ENCODE measurements at regions not wholly inside any gene's neighbourhood (a gene's known extent, or its start where the extent isn't known, plus 50 kb on each side); places are given as distances from the start of the nearest gene placed in this dataset.
A peak's percentile ranks its signal among the peaks of the same experiment; 100 is the strongest.
"Not testable (repeated sequence)": the region's sequence is repeated elsewhere in the genome, so short reads cannot be mapped to it uniquely, and the experiment has no call there.

GRCh38 chr12:125336246-125336645, 271.0 kb downstream of the AACS start:
- Mint-ChIP-seq H3K9me3 (no peaks in the 10 kb centered on the region), H3K4me1 (no peaks in the 10 kb centered on the region), H3K4me3 (no peak overlapping the region), H3K27ac (no peak overlapping the region), H3K27me3 (peaks cover 7% of the 10 kb centered on the region)
- ATAC-seq: no peak
- DNase-seq: no peak

- no peaks in the 10 kb centered on the region for H3K4me1 Mint-ChIP-seq
- ATAC-seq (no peak), DNase-seq (no peak)
- H3K9me3 Mint-ChIP-seq: no peaks in the 10 kb centered on the region
- peaks cover 24% of the 10 kb centered on the region for H3K27me3 Mint-ChIP-seq
- no peak overlapping the region for H3K27ac Mint-ChIP-seq
- no peak overlapping the region for H3K4me3 Mint-ChIP-seq
These were observed 275.6 kb downstream of the AACS start for GRCh38 chr12:125340791-125341190.

GRCh38 chr12:125341422-125341821, 276.2 kb downstream of the AACS start:
- no peak overlapping the region for H3K27ac Mint-ChIP-seq
- ATAC-seq (no peak), DNase-seq (no peak)
- peaks cover 24% of the 10 kb centered on the region for H3K27me3 Mint-ChIP-seq
- H3K4me1 Mint-ChIP-seq: no peaks in the 10 kb centered on the region
- H3K9me3 Mint-ChIP-seq: no peaks in the 10 kb centered on the region
- no peak overlapping the region for H3K4me3 Mint-ChIP-seq

GRCh38 chr12:125343649-125344048, 278.4 kb downstream of the AACS start:
- Mint-ChIP-seq H3K27me3 (peaks cover 20% of the 10 kb centered on the region), H3K9me3 (no peaks in the 10 kb centered on the region), H3K27ac (no peak overlapping the region), H3K4me3 (no peak overlapping the region), H3K4me1 (no peaks in the 10 kb centered on the region)
- ATAC-seq (no peak), DNase-seq (no peak)

- no peak for ATAC-seq
- H3K27ac Mint-ChIP-seq: no peak overlapping the region
- H3K27me3 Mint-ChIP-seq: peaks cover 35% of the 10 kb centered on the region
- no peaks in the 10 kb centered on the region for H3K9me3 Mint-ChIP-seq
- H3K4me1 Mint-ChIP-seq: no peaks in the 10 kb centered on the region
- no peak for DNase-seq
- H3K4me3 Mint-ChIP-seq: no peak overlapping the region
These were observed 281.1 kb downstream of the AACS start for GRCh38 chr12:125346362-125346761.

GRCh38 chr12:125351788-125352187, 286.6 kb downstream of the AACS start:
- no peaks in the 10 kb centered on the region for H3K4me1 Mint-ChIP-seq
- H3K9me3 Mint-ChIP-seq: peaks cover 3 to 5% of the 10 kb centered on the region in 2 donors
- no peak overlapping the region for H3K4me3 Mint-ChIP-seq
- no peak for DNase-seq
- H3K27me3 Mint-ChIP-seq: peaks cover 23% of the 10 kb centered on the region
- ATAC-seq: no peak
- H3K27ac Mint-ChIP-seq: no peak overlapping the region

GRCh38 chr12:125353002-125353401, 287.8 kb downstream of the AACS start:
- H3K9me3 Mint-ChIP-seq, ATAC-seq, H3K4me1 Mint-ChIP-seq, H3K27ac Mint-ChIP-seq, H3K4me3 Mint-ChIP-seq, DNase-seq: not testable (repeated sequence)
- peaks cover 27% of the 10 kb centered on the region for H3K27me3 Mint-ChIP-seq

- Mint-ChIP-seq H3K9me3 (peaks cover 5 to 8% of the 10 kb centered on the region in 2 donors), H3K4me3 (no peak overlapping the region), H3K4me1 (no peaks in the 10 kb centered on the region), H3K27me3 (peaks cover 27% of the 10 kb centered on the region), H3K27ac (no peak overlapping the region)
- DNase-seq (no peak), ATAC-seq (no peak)
These were observed 288.6 kb downstream of the AACS start for GRCh38 chr12:125353871-125354270.

GRCh38 chr12:125355614-125356013, 290.4 kb downstream of the AACS start:
- ATAC-seq: no peak
- H3K9me3 Mint-ChIP-seq: peaks cover 5 to 8% of the 10 kb centered on the region in 2 donors
- no peaks in the 10 kb centered on the region for H3K4me1 Mint-ChIP-seq
- no peak for DNase-seq
- H3K4me3 Mint-ChIP-seq: no peak overlapping the region
- no peak overlapping the region for H3K27ac Mint-ChIP-seq
- peaks cover 15% of the 10 kb centered on the region for H3K27me3 Mint-ChIP-seq

- Mint-ChIP-seq H3K27me3 (peaks cover 10% of the 10 kb centered on the region), H3K4me1 (no peaks in the 10 kb centered on the region), H3K27ac (no peak overlapping the region), H3K4me3 (no peak overlapping the region), H3K9me3 (peaks cover 5 to 8% of the 10 kb centered on the region in 2 donors)
- DNase-seq (no peak), ATAC-seq (no peak)
These were observed 290.9 kb downstream of the AACS start for GRCh38 chr12:125356111-125356510.

GRCh38 chr12:125357561-125357960, 292.3 kb downstream of the AACS start:
- Mint-ChIP-seq H3K4me1 (no peaks in the 10 kb centered on the region), H3K4me3 (no peak overlapping the region), H3K27me3 (peaks cover 9% of the 10 kb centered on the region), H3K9me3 (peaks cover 5 to 8% of the 10 kb centered on the region in 2 donors), H3K27ac (no peak overlapping the region)
- no peak for DNase-seq
- no peak for ATAC-seq

GRCh38 chr12:125360540-125360939, 295.3 kb downstream of the AACS start:
- H3K4me1 Mint-ChIP-seq: no peaks in the 10 kb centered on the region
- H3K27me3 Mint-ChIP-seq: peaks cover 9% of the 10 kb centered on the region
- no peak overlapping the region for H3K27ac Mint-ChIP-seq
- peaks cover 5 to 8% of the 10 kb centered on the region in 2 donors for H3K9me3 Mint-ChIP-seq
- no peak for DNase-seq
- no peak overlapping the region for H3K4me3 Mint-ChIP-seq
- ATAC-seq: no peak

GRCh38 chr12:125371033-125371432, 305.8 kb downstream of the AACS start:
- Mint-ChIP-seq H3K9me3 (peaks cover 7 to 12% of the 10 kb centered on the region in 2 donors), H3K4me1 (no peaks in the 10 kb centered on the region)

GRCh38 chr12:125372085-125372484, 306.9 kb downstream of the AACS start:
- H3K4me3 Mint-ChIP-seq: no peak overlapping the region
- H3K4me1 Mint-ChIP-seq: no peaks in the 10 kb centered on the region
- peaks cover 7 to 12% of the 10 kb centered on the region in 2 donors for H3K9me3 Mint-ChIP-seq
- peaks cover 18% of the 10 kb centered on the region for H3K27me3 Mint-ChIP-seq
- no peak for ATAC-seq
- DNase-seq: no peak
- H3K27ac Mint-ChIP-seq: no peak overlapping the region

More at GRCh38 chr12:125371033-125371432, 305.8 kb downstream of the AACS start:
- peaks cover 25% of the 10 kb centered on the region for H3K27me3 Mint-ChIP-seq
- DNase-seq (no peak), ATAC-seq (no peak)
- H3K4me3 Mint-ChIP-seq: no peak overlapping the region
- H3K27ac Mint-ChIP-seq: no peak overlapping the region

GRCh38 chr12:125373375-125373774, 308.1 kb downstream of the AACS start:
- DNase-seq (no peak), ATAC-seq (no peak)
- H3K27ac Mint-ChIP-seq: no peak overlapping the region
- H3K9me3 Mint-ChIP-seq: peaks cover 7% of the 10 kb centered on the region in 2 donors
- H3K4me3 Mint-ChIP-seq: no peak overlapping the region
- peaks cover 23% of the 10 kb centered on the region for H3K27me3 Mint-ChIP-seq
- no peaks in the 10 kb centered on the region for H3K4me1 Mint-ChIP-seq

- Mint-ChIP-seq H3K4me1 (no peaks in the 10 kb centered on the region), H3K27ac (no peak overlapping the region), H3K9me3 (no peaks in the 10 kb centered on the region), H3K4me3 (no peak overlapping the region), H3K27me3 (peaks cover 16% of the 10 kb centered on the region)
- no peak for DNase-seq
- no peak for ATAC-seq
These were observed 311.2 kb downstream of the AACS start for GRCh38 chr12:125376422-125376821.

- DNase-seq (no peak), ATAC-seq (no peak)
- H3K27me3 Mint-ChIP-seq: peaks cover 16% of the 10 kb centered on the region
- H3K27ac Mint-ChIP-seq: peak overlapping the region in 1 of 2 donors; percentile 8
- no peaks in the 10 kb centered on the region for H3K9me3 Mint-ChIP-seq
- no peaks in the 10 kb centered on the region for H3K4me1 Mint-ChIP-seq
- H3K4me3 Mint-ChIP-seq: no peak overlapping the region
These were observed 311.9 kb downstream of the AACS start for GRCh38 chr12:125377093-125377492.
